H1 (cell line): ENCODE measurements at regions not wholly inside any gene's neighbourhood (a gene's known extent, or its start where the extent isn't known, plus 50 kb on each side); places are given as distances from the start of the nearest gene placed in this dataset.

Experiments
- KDM4A ChIP-seq: IDR thresholded peaks from one replicate; pipeline ENCODE4 v1.7.1; 2012; ENCODE audit warnings: low read depth, mild to moderate bottlenecking, moderate library complexity, low read length, inconsistent platforms; ENCODE audit not compliant: severe bottlenecking
- NANOG ChIP-seq: IDR thresholded peaks from 2 replicates; pipeline ENCODE4 v1.6.1; 2011; ENCODE audit warnings: low read length, low read depth, mild to moderate bottlenecking, inconsistent platforms; ENCODE audit not compliant: insufficient read depth, poor library complexity, severe bottlenecking

- TF ChIP-seq KDM4A (no peak), NANOG (no peak)
Observed at GRCh38 chr14:71175491-71175890, 268.2 kb downstream of the PCNX1 start (continued).
